ENCODE measurements at regions not wholly inside any gene's neighbourhood (a gene's known extent, or its start where the extent isn't known, plus 50 kb on each side); places are given as distances from the start of the nearest gene placed in this dataset.

- TF ChIP-seq CTCF (IDR thresholded peaks at IDR 0.05): no peak
- no peak for TF ChIP-seq EP300 (IDR thresholded peaks at IDR 0.05)
Observed at GRCh38 chr6:20313051-20313450, 88.6 kb upstream of the E2F3 start.

Data from tibial nerve (tissue), 4 donors.